T-helper 1 cell (primary cell): ENCODE measurements at regions not wholly inside any gene's neighbourhood (a gene's known extent, or its start where the extent isn't known, plus 50 kb on each side); places are given as distances from the start of the nearest gene placed in this dataset.

Experiments
- DNase-seq, 5 donors: peaks; one replicate each; pipeline ENCODE4 v3.0.0-alpha.2; 2012 to 2020

GRCh38 chr21:21730512-21730911, 732.3 kb downstream of the NCAM2 start:
- DNase-seq, result no peak

- DNase-seq, result no peak
Observed at GRCh38 chr21:21731626-21732025, 733.4 kb downstream of the NCAM2 start.

- DNase-seq, result no peak
Observed at GRCh38 chr21:21734088-21734487, 735.9 kb downstream of the NCAM2 start.

GRCh38 chr21:21737186-21737585, 739.0 kb downstream of the NCAM2 start:
- no peak for DNase-seq

GRCh38 chr21:21740207-21740606, 742.0 kb downstream of the NCAM2 start:
- no peak for DNase-seq

- DNase-seq, result no peak
Observed at GRCh38 chr21:21750124-21750825, 752.1 kb downstream of the NCAM2 start.

GRCh38 chr21:21751286-21751685, 753.1 kb downstream of the NCAM2 start:
- DNase-seq, result no peak

- no peak for DNase-seq
Observed at GRCh38 chr21:21762855-21763254, 764.6 kb downstream of the NCAM2 start.

- DNase-seq, result no peak
Observed at GRCh38 chr21:21764281-21764680, 766.1 kb downstream of the NCAM2 start.

GRCh38 chr21:21767276-21767675, 769.1 kb downstream of the NCAM2 start:
- no peak for DNase-seq

- DNase-seq, result no peak
Observed at GRCh38 chr21:21788591-21788990, 790.4 kb downstream of the NCAM2 start.

GRCh38 chr21:21801921-21802320, 803.7 kb downstream of the NCAM2 start:
- DNase-seq, result no peak

- DNase-seq, result no peak
Observed at GRCh38 chr21:21806711-21807597, 808.7 kb downstream of the NCAM2 start.

- DNase-seq, result no peak
Observed at GRCh38 chr21:21807598-21807903, 809.3 kb downstream of the NCAM2 start.

GRCh38 chr21:21813289-21813688, 815.1 kb downstream of the NCAM2 start:
- DNase-seq, result no peak

GRCh38 chr21:21813934-21814333, 815.7 kb downstream of the NCAM2 start:
- no peak for DNase-seq

GRCh38 chr21:21816778-21817177, 818.6 kb downstream of the NCAM2 start:
- no peak for DNase-seq

- DNase-seq, result no peak
Observed at GRCh38 chr21:21818898-21819297, 820.7 kb downstream of the NCAM2 start.

- no peak for DNase-seq
Observed at GRCh38 chr21:21828130-21828529, 829.9 kb downstream of the NCAM2 start.

- DNase-seq, result no peak
Observed at GRCh38 chr21:21831036-21831435, 832.8 kb downstream of the NCAM2 start.

GRCh38 chr21:21845901-21846300, 847.7 kb downstream of the NCAM2 start:
- no peak for DNase-seq

GRCh38 chr21:21851205-21851604, 853.0 kb downstream of the NCAM2 start:
- no peak for DNase-seq

GRCh38 chr21:21851657-21852056, 853.4 kb downstream of the NCAM2 start:
- DNase-seq, result no peak
